Thyroid gland (tissue), 4 donors: ENCODE measurements at regions not wholly inside any gene's neighbourhood (a gene's known extent, or its start where the extent isn't known, plus 50 kb on each side); places are given as distances from the start of the nearest gene placed in this dataset.

Source experiments
- CTCF ChIP-seq, 6 experiments: fragments of 200-600 bp in 3 of 6; fragments of 450-650 bp in 3 of 6; sonication (generic) in 3 of 6; IDR thresholded peaks; one replicate each; pipeline ENCODE4 v1.5.1; 2016 to 2019; ENCODE audit warnings: antibody characterized with exemption in 6 of 6, mild to moderate bottlenecking in 2 of 6, inconsistent platforms in 1 of 6, moderate library complexity in 1 of 6
- POLR2A ChIP-seq, 2 donors: fragments of 450-650 bp; IDR thresholded peaks; one replicate each; pipeline ENCODE4 v1.6.1; 2017; ENCODE audit warnings: antibody characterized with exemption in 2 of 2, mild to moderate bottlenecking in 2 of 2, moderate library complexity in 1 of 2

GRCh38 chr18:72623444-72623843 lies 79.3 kb upstream of the CBLN2 start:
- no peak for TF ChIP-seq CTCF (IDR thresholded peaks at IDR 0.05)
- TF ChIP-seq POLR2A (IDR thresholded peaks at IDR 0.05) = no peak
